GM21447 (cell line): ENCODE measurements at regions not wholly inside any gene's neighbourhood (a gene's known extent, or its start where the extent isn't known, plus 50 kb on each side); places are given as distances from the start of the nearest gene placed in this dataset.

Source experiments
- ATAC-seq: cut with Tn5 transposase; IDR thresholded peaks from one replicate; pipeline ENCODE4 v1.9.1; 2021; ENCODE audit not compliant: unreplicated experiment

DNA sequence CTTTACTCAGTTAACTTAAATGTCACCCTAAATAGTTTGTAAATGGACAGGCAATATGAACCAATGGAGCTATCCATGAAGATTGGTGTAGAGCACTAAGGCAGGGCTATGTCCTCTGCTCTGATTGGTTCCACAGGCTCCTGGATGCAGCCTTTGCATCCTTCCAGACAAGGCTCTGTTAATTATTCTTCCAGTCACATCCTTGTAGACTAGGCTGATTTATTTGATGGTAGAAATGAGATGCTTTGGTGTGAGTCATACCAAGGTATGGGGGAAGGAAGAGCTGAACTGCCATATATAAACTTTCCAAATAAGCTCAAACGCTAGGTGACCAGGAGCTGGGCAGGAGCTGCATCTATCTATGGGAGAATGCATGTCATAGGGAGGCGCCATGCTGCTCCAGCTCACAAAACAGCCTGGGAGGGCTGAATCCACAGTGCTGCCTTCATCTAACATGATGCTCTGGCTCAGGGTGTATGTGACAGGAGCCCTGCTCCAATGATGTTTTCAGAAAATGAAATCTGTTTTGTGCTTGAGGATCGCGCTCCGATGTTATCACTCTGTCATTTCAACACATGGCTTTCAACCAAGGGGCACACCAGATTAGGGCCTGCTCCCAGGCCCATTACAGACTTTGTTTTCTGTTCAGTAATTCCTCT, 818.0 kb upstream of the ZNF608 start:
- no peak for ATAC-seq

DNA sequence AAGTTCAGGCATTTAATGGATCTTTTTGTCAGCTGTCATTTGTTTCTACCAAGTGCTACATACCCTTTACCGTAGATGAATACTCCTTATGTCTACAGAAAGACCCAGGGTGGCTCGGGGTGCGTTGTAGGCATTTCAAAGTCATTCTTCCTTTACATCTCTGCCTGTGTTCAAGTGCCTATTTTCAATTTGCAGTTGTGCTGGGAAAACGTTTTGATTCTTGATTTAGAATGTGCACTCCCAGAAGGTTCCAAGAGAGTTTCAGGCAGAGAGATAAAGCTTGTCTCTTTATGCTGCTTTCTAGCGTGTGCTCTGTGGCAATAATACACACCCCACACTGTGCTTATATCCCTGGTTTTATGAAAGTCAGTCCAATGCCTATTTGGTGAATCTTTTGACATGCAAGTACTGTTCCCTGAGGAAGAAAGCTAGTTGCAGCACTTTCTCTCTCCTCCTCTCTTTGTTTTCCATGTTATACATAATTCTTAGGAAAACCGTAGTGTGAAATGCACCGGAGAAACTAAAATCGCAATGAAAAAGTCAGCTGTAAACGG, 828.1 kb upstream of the ZNF608 start:
- ATAC-seq = no peak

DNA sequence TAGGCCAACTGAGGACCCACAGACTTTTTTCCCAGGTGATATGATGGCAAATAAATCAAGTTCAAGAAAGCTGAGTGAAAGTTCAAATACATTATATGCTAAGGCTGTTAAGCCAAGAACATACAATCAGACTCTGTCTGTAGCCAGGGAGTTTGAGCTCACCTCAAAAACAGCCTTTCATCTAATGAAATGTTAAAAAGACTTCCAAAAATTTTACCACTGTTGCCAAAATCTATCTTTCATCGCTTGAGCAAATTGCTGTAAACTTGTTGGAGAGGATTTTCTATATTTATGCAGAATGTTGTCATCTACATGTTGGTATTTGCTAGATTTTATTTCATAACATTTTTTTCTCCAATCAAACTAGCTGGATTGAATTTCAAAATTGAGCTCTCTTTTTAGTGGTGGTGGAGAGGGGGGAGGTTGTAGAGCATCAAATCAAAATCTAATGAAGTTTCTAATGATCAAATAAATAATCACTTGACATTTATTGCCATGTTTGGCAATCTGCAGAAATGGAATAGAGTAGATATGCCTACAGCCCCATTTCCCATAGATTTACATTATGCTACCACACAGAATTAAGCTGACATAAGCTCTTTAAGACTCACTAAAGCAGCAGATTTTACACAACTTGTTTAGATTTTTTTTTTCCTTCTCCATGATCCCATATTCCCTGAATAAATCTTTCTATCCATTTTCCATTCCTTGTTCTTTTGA, 828.9 kb upstream of the ZNF608 start:
- no peak for ATAC-seq

DNA sequence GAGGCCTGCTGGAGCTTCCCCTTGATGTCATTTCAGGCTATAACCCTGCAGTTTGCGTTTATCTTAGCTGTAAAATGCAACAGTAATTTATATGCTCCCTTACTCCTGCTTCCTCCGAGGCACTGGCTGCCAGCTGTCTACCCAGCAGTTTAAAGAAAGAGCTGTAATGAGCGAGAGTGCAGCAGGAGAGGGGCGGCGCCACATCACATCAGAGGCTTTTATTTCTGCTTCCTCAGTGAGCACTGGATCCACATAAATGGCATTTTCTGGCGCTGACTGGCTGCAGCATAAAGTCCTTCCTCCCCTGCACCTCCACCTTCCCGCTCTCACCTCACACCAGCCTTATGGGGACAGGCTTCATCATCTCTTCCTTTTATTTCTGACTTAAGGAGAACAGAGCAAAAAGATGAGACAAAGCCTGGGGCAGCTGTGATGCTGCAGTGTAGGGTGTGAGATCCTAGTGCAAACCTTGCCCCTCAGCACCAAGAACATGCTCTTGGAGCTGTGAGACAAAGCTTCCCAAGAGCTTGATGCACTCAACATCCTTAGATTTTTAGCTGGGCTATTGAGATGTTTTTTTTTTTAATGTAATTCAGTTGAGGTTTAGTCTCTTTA, 829.6 kb upstream of the ZNF608 start:
- ATAC-seq = no peak

DNA sequence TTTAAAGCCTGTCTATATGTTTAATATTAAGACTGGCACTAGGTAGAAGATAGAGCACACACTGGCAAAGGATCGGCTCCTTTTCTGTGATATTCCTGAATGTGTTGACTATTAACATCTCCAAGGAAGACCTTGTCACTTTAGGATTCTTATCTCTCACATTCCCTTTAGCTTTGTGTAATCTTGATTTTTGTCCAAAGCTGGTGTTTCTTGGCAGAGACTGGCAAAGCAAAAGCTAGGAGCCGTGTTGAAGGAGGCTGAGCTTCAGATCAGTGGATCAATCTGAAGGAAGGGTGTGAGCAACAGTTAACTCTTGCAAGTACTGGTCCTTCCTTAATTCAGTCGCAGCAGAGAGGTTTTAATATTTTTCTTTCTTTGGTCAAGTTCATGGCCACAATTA, 830.4 kb upstream of the ZNF608 start:
- no peak for ATAC-seq

DNA sequence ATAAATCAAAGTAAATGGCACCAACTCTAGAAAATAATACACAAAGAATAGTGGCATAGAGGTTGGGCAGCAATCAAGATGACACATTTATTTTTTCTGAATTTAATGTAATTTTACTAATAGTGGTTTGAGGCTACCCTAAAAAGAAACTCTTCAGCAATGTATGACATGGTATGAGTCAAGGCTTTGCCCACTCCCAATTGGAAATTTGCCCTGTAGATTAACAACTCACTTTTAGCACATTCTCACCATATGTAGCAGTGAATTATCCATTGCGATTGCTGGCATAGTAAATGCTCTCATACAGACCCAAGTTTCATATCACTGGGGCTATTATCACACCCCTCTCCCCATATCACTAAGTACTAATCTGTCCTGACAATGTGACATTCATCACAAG, 832.1 kb upstream of the ZNF608 start:
- no peak for ATAC-seq

DNA sequence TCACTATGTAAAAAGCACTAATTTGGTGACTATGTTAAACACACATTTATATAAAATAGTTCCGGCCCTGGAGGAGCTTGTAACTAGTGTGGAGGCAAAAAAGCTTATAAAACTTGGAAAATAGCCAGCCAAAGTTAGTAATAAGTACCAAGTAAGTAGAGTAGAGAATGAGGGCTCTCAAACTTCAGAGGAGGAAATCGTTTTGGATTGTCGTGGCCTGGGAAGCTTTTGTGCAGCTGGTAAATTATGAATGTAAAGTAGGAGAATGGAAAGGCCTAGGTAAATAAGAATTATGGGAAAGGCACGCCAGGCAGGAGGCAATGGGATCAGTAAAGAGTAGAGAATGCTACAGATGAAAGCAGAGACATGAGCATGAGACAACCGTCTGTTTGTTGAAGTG, 832.7 kb upstream of the ZNF608 start:
- no peak for ATAC-seq

DNA sequence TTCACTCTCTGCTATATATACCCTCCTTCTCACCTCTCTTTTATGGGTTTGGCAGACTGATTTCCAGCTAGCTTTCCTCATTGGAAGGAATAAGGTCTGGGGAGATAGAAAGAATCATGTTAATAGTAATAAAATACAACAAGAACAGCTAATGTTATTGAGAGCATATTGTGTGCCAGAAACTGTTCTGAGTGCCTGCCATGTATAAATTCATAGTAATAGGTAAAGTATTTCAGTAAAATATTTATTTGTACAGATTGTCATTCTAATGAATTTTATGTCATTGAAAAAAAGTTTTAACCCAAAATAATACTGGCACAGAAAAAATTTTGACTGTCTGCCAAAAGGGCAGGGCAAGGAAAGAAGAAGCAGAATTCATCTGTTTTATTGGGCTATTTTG, 834.9 kb upstream of the ZNF608 start:
- no peak for ATAC-seq

DNA sequence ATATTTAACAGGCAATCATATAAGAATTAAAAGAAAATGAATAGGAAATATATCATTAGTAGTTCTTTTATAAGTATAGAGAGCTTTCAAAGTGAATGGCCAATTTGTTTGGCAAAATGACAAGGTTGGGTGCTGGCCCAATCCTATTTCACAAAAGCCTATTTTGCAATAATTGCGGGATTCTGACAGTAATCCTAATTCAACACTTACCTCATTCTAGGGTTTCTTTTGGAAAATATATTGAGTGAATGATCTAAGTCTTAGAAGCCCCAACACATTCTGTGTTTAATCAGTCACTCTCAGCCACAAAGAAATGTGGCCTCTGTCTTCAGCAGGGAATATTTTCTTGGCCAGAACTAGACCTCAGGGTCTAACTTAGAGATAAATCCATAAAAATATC, 835.9 kb upstream of the ZNF608 start:
- no peak for ATAC-seq

DNA sequence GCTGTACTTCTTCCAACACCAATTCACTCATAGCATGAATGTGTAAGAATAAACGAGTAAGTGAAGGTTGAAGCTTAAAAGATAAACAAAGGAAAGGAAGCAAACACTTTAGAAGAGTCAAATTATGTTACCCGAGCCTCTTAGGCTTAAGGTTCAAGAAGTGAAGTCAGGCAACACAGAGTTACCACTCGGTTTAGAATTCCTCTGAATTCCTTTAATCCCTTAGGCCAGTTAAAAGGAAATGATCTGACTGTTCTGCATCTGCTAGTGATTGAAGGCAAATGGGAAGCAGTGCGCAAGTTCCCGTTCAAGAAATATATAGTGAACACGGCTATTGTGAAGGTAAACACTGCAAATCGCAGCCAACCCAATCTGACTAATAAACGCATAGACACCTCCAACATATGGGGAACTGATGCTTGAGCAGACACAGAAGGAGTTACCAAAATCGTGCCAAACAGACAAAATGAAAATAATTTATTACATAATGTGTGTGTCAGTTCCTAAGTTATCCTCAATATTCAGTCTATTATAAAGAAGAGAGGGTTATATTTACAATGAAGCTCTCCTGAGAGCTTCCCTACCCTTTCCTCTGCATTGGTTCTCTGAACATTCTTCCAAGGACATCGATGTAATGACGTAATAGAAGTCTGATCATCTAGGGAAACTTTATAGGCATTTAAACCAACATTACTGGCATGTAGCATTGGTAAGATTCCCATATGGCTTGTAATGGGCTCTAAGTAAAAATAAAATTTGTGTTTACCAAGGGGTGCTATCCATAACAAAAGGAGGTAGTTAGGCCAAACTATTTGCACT, 837.1 kb upstream of the ZNF608 start:
- ATAC-seq = no peak

DNA sequence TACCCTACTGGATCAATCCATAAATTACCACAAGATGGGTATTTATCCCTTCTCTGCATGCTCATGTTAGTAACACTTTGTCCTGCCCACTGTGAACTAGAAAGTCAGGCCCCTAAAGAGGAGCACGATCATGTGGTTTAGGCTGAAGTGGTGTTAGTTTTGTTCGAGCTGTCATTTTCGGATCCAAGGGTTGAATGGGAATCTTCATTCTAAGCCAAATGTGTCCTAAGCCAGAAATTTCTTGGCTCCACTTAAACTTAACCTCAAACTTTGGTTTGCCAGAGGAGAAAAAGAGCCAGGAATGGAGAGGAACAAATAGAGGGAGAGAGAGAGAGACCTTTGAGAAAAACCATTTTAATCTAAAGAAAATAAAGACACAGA, 837.7 kb upstream of the ZNF608 start:
- ATAC-seq = no peak

DNA sequence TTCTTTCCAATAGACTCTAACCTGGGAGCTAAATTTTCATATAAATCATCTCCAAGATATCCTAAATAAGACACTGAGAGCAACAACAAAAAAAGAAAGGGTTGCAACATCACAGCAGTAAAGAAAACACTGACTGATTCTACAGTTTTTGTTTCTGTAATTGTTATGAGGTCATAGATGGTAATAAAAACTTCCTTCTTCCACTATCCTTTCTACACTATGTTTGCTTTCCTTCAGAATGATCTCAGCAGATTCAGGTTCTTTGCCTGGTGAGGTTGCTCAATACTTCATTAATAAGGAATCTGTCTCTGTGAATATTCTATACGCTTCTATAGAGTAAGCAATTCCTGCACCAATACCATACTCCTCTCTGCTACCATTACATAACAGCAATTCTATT, 835.6 kb upstream of the GRAMD2B start:
- ATAC-seq = no peak

DNA sequence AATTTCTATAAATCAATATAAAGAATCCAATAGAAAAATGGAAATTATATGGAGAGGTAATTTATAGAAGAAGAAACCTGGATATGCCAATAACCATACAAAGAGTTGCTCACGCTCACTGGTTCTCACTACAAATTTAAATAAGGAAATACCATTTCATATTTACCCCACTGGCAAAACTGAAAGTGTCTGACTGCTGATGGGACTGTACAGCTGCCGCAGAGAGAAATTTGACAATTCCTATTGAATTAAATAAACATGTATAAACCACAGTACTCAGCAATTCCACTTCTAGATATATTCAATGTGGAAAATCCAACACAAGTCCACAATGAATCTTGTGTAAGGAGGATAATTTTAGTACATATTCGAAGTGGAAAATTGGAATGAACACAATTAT, 830.4 kb upstream of the GRAMD2B start:
- ATAC-seq = no peak

DNA sequence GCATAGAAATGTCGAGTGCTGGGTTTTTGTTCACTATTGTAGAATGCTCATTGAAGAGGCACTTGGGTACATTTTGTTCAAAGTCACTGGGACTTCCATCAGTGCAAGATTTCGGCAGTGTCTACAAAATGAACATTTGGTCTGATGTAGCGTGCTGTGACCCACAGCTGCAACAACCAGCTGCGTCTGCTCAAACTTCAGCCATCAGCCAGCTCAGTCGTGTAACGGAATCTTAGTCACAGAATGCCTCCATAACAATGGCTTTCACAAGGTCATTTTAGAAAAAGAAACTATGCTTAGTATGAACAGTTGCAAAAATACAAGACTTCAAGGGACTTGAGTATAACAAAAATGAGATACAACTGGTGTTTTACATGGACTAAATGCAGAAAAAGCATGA, 828.1 kb upstream of the GRAMD2B start:
- ATAC-seq = no peak

DNA sequence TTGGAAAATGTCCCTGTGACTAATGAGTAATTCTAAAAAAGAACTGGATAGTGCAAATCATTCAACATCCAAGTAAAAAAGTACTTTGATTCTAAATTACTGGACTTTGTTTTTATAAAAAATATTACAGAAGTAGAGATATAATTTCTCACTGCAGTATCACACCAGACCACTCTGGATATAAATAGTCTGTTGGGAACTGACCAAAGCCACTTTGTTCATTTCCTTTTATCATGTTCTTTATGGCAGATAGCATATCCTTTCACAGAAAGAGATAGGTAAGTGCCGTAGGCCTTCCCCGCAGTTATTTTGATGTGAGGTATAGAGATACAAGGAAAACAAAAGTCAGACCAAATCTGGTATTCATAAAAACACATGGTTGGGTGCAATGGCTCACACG, 827.4 kb upstream of the GRAMD2B start:
- no peak for ATAC-seq

DNA sequence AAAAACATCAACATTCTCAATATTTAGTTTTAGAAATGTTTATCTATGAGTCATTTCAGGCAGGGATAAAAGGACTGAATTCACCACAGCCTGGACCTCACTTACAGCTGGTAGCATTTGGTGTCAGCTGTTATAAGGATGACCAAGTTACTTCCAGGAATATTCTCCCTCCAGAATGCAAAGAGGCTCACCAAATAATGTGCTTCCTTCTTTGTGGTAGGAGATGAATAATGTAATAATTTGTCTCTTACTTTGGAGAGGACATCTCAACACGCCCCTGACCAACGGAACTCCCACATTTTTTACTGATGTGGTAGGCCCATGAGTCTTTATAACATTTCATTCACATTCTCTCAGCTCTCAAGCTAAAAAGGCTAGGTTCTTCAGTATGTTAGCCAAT, 825.9 kb upstream of the GRAMD2B start:
- no peak for ATAC-seq

DNA sequence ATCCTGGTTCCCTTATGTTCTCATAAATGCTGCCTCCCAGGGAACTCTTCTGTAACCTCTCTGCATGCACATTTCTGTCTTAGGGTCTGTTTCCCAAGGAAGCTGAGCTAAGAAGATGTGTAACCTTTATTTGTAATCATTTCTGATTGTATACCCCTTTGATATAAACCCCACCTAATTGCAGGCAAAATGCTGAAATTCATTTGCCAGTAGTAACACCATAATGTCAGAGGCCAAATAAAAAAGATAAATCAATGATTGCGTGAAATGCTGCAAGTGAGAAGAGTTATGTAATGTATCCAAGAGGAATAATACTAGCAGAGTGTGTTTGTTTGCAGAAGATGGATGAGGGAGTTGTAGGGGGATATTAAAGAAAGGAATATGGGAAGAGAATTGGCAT, 822.6 kb upstream of the GRAMD2B start:
- ATAC-seq = no peak

DNA sequence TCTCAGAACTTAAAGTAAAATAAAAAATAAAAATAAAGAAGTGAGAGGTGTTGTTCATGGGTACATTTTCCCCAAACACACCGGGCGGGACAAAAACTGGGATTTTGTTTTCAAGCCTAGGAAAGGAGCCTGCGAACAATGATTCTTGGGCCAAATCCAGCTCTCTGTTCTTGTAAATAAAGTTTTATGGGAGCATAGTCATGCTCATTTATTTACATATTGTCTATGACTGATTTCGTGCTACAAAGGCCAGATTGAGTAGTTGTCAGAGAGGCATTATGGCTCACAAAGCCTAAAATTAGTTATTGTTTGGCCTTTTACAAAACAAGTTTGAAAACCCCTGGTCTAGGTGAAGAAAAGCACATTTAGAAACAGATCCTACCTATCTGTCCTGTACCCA, 821.0 kb upstream of the GRAMD2B start:
- ATAC-seq = no peak

DNA sequence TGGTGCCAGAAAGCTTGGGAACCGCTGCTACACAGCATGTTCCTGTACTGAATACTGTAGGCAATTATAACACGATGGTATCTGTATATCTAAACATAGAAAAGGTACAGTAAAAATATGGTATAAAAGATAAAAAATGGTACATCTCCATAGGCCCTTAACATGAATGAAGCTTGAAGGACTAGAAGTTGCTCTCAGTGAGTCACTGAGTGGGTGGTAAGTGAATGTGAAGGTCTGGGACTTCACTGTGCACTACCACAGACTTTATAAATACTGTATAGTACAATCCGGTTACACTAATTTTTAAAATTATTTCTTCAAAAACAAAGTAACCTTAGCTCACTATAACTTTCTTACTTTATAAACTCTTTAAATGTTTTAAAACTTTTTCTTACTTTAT, 819.9 kb upstream of the GRAMD2B start:
- ATAC-seq = no peak

DNA sequence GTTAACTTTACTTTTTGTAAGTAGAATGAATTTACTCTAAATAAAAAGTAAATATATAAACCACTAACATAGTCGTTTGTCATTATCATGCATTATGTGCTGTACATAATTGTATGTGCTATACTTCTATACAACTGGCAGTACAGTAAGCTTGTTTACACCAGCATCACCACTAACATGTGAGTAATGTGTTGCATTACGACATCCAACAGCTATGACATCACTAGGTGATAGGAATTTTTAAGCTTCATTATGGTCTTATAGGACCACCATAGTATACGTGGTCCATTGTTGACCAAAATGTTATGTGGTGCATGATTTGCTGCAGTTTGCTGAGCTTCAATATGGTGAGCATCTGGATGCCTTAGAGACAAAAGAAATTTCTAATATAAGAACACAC, 819.1 kb upstream of the GRAMD2B start:
- no peak for ATAC-seq

DNA sequence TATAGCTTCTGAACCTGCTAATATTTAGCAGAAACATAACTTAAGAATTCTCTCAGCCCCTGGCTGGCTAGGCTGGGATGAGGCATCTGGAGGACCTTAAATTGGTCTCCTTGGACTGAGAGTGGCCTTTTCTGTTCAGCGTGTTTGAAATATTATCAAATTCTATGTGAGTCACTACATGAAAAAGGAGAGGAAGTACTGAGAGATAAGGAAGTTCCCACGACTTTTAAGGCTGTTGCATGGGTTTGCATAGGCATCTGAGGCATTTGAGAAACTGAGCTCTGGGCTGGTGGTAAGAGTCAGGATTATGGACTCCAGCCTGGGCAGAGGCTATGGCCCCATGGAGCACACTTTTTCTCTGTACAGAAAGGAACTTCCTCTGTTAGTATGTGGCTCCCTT, 816.2 kb upstream of the GRAMD2B start:
- no peak for ATAC-seq

DNA sequence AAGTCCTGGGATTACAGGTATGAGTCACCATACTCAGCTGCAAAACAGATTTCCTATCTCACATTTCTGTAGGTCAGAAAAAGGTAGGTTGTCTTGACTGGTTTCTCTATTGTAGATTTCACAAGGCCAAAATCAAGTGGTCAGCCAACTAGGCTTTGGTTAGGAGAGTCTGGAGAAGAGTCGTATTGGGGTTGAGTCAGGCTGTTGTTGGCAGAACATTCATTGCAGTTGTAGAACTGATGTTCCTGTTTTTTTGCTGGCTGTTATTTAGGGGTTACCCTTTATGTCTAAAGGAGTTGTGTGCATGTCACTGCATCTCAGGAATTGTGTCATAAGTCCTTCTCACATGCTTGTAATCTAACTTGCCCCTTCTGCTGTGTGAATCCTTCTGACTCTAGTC, 814.2 kb upstream of the GRAMD2B start:
- ATAC-seq = no peak
